ENCODE measurements at regions not wholly inside any gene's neighbourhood (a gene's known extent, or its start where the extent isn't known, plus 50 kb on each side); places are given as distances from the start of the nearest gene placed in this dataset.
A peak's percentile ranks its signal among the peaks of the same experiment; 100 is the strongest.

GRCh38 chr12:25716842-25717241, 163.8 kb upstream of the LMNTD1 start:
- Histone ChIP-seq H3K27ac (no peak overlapping the region), H3K4me3 (no peak overlapping the region), H3K9ac (no peak overlapping the region), H3K36me3 (no peaks in the 10 kb centered on the region), H4K20me1 (no peaks in the 10 kb centered on the region), H3K9me3 (replicated peaks in 1 of 11) (peaks cover 0 to 7% (median 5%) of the 10 kb centered on the region in 11 experiments; a peak in 11 of 22 replicates), H3K4me2 (peak overlapping the region in 8 of 11 experiments; percentile 16 to 53 (median 47); a peak in 14 of 22 replicates), H3K27me3 (no peaks in the 10 kb centered on the region), H3K4me1 (peaks cover 7 to 30% (median 15%) of the 10 kb centered on the region in 10 experiments; a peak in 15 of 20 replicates)
- no peak for TF ChIP-seq Cebpa-rat (IDR thresholded peaks at IDR 0.05)

DNA sequence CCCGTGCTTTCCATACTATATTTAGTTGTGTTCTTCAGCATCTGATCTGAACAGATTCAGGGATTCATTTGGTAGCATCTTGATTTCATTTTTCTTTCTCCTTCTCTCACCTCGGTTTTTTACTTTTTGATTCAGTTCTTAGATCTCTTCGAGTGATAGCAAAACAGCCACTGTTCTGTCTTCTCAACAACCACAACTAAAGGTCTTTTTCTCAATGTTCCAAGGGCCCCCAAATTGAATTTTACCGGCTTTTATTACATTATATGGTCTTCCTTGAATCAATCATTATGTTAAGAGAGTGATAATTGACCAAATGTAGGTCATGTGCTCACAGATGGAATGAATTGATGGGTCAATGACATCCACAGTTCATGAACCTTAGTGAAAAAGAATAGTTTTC, 164.5 kb upstream of the LMNTD1 start:
- no peak for TF ChIP-seq Cebpa-rat (IDR thresholded peaks at IDR 0.05)
- Histone ChIP-seq H3K9me3 (replicated peaks in 1 of 11) (no peaks in the 10 kb centered on the region), H3K27me3 (no peaks in the 10 kb centered on the region), H4K20me1 (no peaks in the 10 kb centered on the region), H3K4me2 (peak overlapping the region in 5 of 11 experiments; percentile 47 to 53 (median 51); a peak in 7 of 22 replicates), H3K4me1 (peaks cover 3 to 30% (median 13%) of the 10 kb centered on the region in 10 experiments; a peak in 14 of 20 replicates), H3K27ac (no peak overlapping the region), H3K36me3 (no peaks in the 10 kb centered on the region), H3K9ac (no peak overlapping the region), H3K4me3 (no peak overlapping the region)

DNA sequence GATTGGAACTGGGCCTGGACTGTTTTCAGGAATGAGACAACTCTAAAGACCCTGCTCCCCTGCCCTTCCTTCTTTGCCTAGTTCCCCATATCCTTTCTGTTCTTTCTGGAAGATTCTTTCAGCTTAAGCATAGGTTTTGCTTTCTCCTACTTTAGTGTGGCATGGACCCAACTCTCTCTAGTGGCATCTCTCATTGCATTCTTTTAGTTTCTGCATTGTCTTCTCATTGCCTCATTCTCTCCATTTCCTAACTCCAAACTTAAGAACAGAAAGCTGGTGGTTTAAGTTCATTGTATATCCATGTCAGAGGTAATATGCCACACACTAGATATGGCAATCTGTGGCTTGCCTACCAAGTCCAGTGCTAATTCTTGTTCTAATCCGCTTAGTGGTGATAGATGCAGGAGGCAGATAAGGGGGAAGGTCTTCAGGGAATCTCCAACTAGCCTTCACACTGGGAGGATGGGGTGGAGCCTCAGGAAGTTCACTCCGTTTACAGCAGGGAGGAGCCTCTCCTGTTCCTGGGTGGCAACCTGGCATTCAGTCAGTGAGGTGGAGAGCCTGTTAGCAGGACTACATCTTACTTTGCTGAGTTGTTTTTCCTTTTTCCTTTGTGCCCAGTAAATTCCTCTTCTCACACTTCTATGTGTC, 165.1 kb upstream of the LMNTD1 start:
- no peaks in the 10 kb centered on the region for H4K20me1 ChIP-seq
- no peaks in the 10 kb centered on the region for H3K27me3 ChIP-seq
- H3K36me3 ChIP-seq: no peaks in the 10 kb centered on the region
- peaks cover 2 to 30% (median 13%) of the 10 kb centered on the region in 10 experiments; a peak in 13 of 20 replicates for H3K4me1 ChIP-seq
- no peak overlapping the region for H3K27ac ChIP-seq
- H3K4me2 ChIP-seq: no peak overlapping the region
- H3K9me3 ChIP-seq (replicated peaks in 1 of 11): no peaks in the 10 kb centered on the region
- no peak overlapping the region for H3K4me3 ChIP-seq
- TF ChIP-seq Cebpa-rat (IDR thresholded peaks at IDR 0.05): no peak
- no peak overlapping the region for H3K9ac ChIP-seq

GRCh38 chr12:25719505-25719904, 166.4 kb upstream of the LMNTD1 start:
- H3K9ac ChIP-seq: no peak overlapping the region
- TF ChIP-seq Cebpa-rat (IDR thresholded peaks at IDR 0.05): no peak
- H3K4me1 ChIP-seq: peaks cover 0 to 23% (median 11%) of the 10 kb centered on the region in 10 experiments; a peak in 13 of 20 replicates
- no peaks in the 10 kb centered on the region for H3K27me3 ChIP-seq
- H4K20me1 ChIP-seq: no peaks in the 10 kb centered on the region
- H3K27ac ChIP-seq: no peak overlapping the region
- no peaks in the 10 kb centered on the region for H3K9me3 ChIP-seq (replicated peaks in 1 of 11)
- H3K4me3 ChIP-seq: no peak overlapping the region
- no peak overlapping the region for H3K4me2 ChIP-seq
- no peaks in the 10 kb centered on the region for H3K36me3 ChIP-seq

DNA sequence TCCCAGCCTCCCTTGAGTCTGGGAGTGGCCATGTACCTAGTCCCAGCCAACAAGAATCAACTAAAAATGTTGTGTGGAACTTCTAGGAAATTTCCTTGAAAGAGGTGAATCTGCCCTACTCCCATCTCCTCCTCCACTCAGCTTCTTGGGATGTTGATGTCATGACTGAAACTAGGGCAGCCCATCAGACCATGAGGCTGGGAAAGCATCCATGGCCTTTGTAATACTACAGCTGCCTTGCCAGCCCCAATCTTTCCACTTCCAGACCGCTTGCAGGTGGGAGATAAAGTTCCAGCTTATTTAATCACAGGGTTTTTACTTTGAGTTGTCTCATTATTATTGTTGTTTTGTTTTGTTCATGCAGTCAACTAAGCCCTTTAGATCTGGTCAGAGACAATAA, 170.3 kb upstream of the LMNTD1 start:
- no peak overlapping the region for H3K4me2 ChIP-seq
- H4K20me1 ChIP-seq: no peaks in the 10 kb centered on the region
- no peak overlapping the region for H3K27ac ChIP-seq
- no peak for TF ChIP-seq Cebpa-rat (IDR thresholded peaks at IDR 0.05)
- H3K36me3 ChIP-seq: no peaks in the 10 kb centered on the region
- no peaks in the 10 kb centered on the region for H3K4me1 ChIP-seq
- peaks cover 0 to 13% (median under 1%) of the 10 kb centered on the region in 11 experiments; a peak in 4 of 22 replicates for H3K9me3 ChIP-seq (replicated peaks in 1 of 11)
- no peak overlapping the region for H3K9ac ChIP-seq
- no peaks in the 10 kb centered on the region for H3K27me3 ChIP-seq
- H3K4me3 ChIP-seq: no peak overlapping the region

- no peak overlapping the region for H3K27ac ChIP-seq
- H3K27me3 ChIP-seq: no peaks in the 10 kb centered on the region
- H3K4me3 ChIP-seq: no peak overlapping the region
- TF ChIP-seq Cebpa-rat (IDR thresholded peaks at IDR 0.05): 0 out of 22 replicates have a peak, but pooled peaks of 1 of the 11 experiments have one; percentile 7
- no peaks in the 10 kb centered on the region for H3K4me1 ChIP-seq
- H3K9ac ChIP-seq: no peak overlapping the region
- H4K20me1 ChIP-seq: no peaks in the 10 kb centered on the region
- H3K9me3 ChIP-seq (replicated peaks in 1 of 11): peaks cover 0 to 14% (median 3%) of the 10 kb centered on the region in 11 experiments; a peak in 4 of 22 replicates
- no peak overlapping the region for H3K4me2 ChIP-seq
- H3K36me3 ChIP-seq: no peaks in the 10 kb centered on the region
These were observed 170.9 kb upstream of the LMNTD1 start for GRCh38 chr12:25723921-25724491.

- no peak for TF ChIP-seq Cebpa-rat (IDR thresholded peaks at IDR 0.05)
- H3K4me3 ChIP-seq: no peak overlapping the region
- no peak overlapping the region for H3K9ac ChIP-seq
- no peak overlapping the region for H3K27ac ChIP-seq
- H3K4me2 ChIP-seq: no peak overlapping the region
- H3K4me1 ChIP-seq: peaks cover 0 to 5% (median 1%) of the 10 kb centered on the region in 10 experiments; a peak in 9 of 20 replicates
- H3K27me3 ChIP-seq: no peaks in the 10 kb centered on the region
- no peaks in the 10 kb centered on the region for H4K20me1 ChIP-seq
- no peaks in the 10 kb centered on the region for H3K36me3 ChIP-seq
- H3K9me3 ChIP-seq (replicated peaks in 1 of 11): peaks cover 0 to 14% (median 3%) of the 10 kb centered on the region in 11 experiments; a peak in 4 of 22 replicates
These were observed 172.4 kb upstream of the LMNTD1 start for GRCh38 chr12:25725470-25725869.

DNA sequence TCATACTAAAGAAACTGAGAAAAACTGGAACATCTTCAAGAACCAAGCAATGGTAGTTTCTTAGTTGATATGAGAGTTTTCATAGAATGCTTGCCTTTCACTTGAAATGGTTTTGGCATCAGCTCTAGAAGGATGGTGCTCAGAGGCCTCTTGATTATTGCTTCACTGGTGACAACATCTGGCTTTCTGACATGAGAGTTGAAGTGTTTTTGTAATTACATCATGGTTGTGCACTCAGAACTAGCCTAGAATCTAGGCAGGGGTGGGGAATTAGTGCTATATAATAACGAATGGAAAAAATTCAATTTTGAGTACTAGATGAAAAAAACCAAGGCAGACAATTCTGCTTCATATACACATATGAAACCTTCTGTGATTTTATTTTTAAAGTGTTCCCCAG, 172.8 kb upstream of the LMNTD1 start:
- TF ChIP-seq Cebpa-rat (IDR thresholded peaks at IDR 0.05): no peak
- H3K4me2 ChIP-seq: no peak overlapping the region
- H3K9ac ChIP-seq: no peak overlapping the region
- no peak overlapping the region for H3K4me3 ChIP-seq
- no peaks in the 10 kb centered on the region for H3K36me3 ChIP-seq
- peaks cover 0 to 14% (median 3%) of the 10 kb centered on the region in 11 experiments; a peak in 4 of 22 replicates for H3K9me3 ChIP-seq (replicated peaks in 1 of 11)
- H3K27me3 ChIP-seq: no peaks in the 10 kb centered on the region
- H3K27ac ChIP-seq: no peak overlapping the region
- H3K4me1 ChIP-seq: peaks cover 0 to 9% (median 6%) of the 10 kb centered on the region in 10 experiments; a peak in 10 of 20 replicates
- H4K20me1 ChIP-seq: no peaks in the 10 kb centered on the region

- H3K9ac ChIP-seq: no peak overlapping the region
- H3K9me3 ChIP-seq (replicated peaks in 1 of 11): peaks cover 0 to 14% (median 3%) of the 10 kb centered on the region in 11 experiments; a peak in 4 of 22 replicates
- H3K27ac ChIP-seq: no peak overlapping the region
- no peaks in the 10 kb centered on the region for H3K36me3 ChIP-seq
- no peaks in the 10 kb centered on the region for H4K20me1 ChIP-seq
- no peak for TF ChIP-seq Cebpa-rat (IDR thresholded peaks at IDR 0.05)
- no peak overlapping the region for H3K4me3 ChIP-seq
- no peaks in the 10 kb centered on the region for H3K27me3 ChIP-seq
- peaks cover 0 to 12% (median 7%) of the 10 kb centered on the region in 10 experiments; a peak in 10 of 20 replicates for H3K4me1 ChIP-seq
- H3K4me2 ChIP-seq: no peak overlapping the region
These were observed 175.0 kb upstream of the LMNTD1 start for GRCh38 chr12:25728056-25728595.
